GM18951 (cell line): ENCODE measurements at regions not wholly inside any gene's neighbourhood (a gene's known extent, or its start where the extent isn't known, plus 50 kb on each side); places are given as distances from the start of the nearest gene placed in this dataset.
"Not testable (repeated sequence)": the region's sequence is repeated elsewhere in the genome, so short reads cannot be mapped to it uniquely, and the experiment has no call there.

Source experiments
- POLR2A ChIP-seq: IDR thresholded peaks from 4 replicates; pipeline ENCODE4 v1.6.1; 2011; ENCODE audit warnings: mild to moderate bottlenecking; ENCODE audit not compliant: insufficient read length, insufficient read depth; ENCODE audit errors: extremely low read depth
- in situ Hi-C: fragments of 300-500 bp; cut with MboI; formaldehyde crosslinking; loops from one replicate; pipeline ENCODE4 v1.12.0; 2022; ENCODE audit warnings: low sequenced_read_pairs, mixed read lengths, inconsistent platforms; ENCODE audit not compliant: unreplicated experiment

DNA sequence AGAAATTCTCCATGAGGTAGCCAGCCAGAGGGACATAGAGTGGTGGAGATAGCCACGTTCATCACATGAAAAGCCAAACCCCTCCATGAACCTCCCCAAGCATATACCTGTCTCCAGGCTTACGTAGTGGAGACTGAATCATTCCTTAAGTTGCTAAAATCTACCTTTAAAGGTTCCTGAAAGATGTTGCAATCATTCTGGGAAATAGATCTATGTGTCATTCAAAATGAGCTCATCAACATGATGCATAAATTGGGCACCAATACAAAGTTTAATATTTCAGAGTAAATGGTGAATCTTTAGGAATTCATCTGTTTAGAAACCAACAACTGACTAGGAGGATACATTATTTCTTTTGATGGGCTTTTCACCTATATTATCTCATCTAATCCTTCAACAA lies 362.6 kb upstream of the ID2 start:
- TF ChIP-seq POLR2A: no peak
- in situ Hi-C loops: no loop called here

DNA sequence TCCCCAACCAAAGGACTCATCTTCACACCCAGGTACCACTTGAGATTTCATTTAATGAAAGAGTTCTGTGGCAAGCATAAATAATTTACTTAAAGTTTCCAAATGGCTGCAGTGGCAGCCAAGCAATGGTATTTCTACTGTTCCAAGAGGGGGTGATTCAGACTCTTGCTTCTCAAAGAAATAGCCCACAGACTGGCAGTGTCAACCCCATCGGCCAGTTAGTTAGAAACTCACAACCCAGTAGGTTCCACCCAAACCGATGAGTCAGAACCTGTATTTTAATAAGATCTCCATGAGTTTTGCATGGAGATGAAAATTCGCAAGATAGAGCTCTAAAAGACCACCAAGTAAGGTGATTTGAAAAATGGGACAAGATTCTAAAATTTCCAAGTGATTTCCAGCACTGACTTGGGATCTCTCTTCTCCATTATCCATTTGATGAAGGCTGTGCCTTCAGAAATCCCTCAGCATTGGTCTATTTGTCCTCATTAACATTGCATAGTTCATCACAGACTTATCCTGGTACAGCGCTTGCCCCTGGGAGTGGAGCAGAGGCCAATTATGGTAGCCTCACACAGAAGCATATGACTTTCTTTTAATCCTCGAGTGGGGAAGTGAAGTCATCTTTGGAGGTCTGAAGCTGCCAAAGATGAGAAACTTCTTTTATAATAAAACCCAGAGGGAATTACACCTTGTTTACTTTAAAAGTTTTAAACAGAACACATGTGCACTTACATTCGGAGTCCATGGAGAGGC lies 361.4 kb upstream of the ID2 start:
- in situ Hi-C loops: no loop called here
- TF ChIP-seq POLR2A: no peak

DNA sequence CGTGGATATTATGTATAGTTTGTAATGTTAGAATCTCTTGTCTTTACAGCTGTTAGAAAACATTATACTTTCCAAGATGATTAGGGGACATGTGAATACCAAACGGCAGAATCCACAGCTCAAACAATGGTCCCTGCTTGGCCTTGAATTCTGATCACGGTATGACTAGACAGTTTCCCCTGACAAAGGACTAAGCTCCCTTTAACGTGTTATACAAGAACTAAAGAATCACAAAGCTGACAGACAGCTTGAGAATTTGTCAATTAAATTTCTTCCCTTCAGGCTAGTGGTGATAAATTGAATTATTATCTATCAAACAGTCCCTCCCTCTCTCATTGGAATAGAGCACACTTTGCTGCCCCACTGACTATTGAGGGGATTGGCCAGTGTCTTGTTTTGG lies 359.2 kb upstream of the ID2 start:
- no peak for TF ChIP-seq POLR2A
- in situ Hi-C loops: no loop called here

DNA sequence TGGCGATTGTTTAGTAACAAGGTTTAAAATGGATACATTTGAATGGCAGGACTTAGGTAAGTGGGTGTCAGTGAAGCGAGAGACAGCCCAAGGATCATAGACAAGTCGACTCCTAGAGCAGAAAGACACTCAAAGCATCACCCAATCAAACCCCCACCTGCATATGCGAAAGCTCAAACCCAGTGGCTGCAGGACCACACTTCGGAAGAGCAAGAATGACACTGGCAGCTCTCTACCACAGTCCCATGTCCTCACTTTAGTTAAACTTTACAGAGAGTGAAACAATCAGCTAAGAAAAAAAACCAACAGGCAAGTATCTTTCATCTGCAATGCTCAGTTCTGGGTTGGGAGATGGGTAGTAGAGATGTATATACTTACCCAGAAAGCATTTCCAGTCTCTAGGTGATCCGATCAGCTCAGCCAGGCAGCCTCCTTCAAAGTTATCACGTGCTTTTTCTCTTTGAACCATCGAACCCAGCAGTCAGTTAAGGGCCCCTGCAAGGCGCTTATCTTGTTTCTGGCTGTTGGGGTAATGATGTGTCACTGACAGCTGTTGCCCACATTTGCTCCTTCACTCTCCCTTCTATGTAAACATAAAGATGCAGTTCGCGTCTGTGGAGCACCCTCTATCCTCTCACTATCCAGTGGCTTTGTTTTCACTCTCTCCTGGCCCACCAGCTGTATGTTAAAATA lies 357.5 kb upstream of the ID2 start:
- TF ChIP-seq POLR2A: no peak
- in situ Hi-C loops: no loop called here

DNA sequence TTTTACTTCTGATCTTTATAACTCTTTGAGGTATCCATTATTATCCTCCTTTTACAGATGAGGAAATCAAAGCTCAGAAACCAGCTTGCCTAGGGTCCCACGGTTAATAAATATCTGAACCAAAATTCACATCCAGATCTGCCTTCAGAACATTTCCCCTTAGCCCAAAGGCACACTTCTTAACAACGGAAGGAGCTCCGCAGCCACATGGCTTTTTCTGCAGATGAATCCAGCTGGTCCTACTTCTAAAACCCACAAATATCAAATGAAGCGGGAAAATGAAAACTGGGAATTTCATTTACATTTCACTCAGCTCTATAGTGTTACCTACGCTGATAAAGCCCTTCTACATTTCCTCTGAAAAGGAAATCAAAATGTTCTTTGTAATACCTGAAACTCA lies 357.0 kb upstream of the ID2 start:
- TF ChIP-seq POLR2A: no peak
- in situ Hi-C loops: no loop called here

DNA sequence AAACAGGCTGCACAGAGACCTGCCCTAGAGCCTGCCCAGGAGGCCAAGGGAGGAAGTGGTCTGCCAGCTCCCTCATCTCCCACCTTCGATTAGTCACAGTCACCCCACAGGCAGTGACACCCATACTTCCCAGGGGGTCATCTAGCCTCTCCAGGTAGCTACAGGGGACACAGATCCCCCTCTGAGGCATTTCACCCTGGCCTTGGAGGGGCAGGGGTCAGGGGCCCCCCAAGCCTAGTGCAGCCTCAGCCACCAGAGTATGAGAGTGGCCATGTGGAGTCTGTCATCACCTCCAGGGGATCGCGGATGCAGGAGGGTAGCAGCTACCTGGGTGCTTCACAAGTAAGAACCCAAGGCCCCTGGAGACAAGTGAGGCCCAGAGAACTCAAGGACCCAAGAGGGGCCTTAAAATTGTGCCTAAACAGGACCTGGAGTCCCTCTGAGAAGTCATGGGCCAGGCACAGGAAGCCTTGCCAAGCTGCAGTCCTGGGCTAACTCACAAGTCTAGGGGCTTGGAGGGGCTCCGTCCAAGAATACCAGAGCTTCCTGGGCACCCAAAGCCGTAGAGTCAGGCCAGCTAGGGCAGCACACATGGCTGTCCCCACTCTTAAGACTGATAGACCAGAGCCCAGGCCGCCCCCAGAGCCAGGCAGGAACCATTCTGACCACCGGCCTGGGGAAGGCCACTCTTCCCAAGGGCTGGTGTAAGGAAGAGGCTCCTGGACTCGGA lies 354.3 kb upstream of the ID2 start:
- in situ Hi-C loops: no loop called here
- no peak for TF ChIP-seq POLR2A

DNA sequence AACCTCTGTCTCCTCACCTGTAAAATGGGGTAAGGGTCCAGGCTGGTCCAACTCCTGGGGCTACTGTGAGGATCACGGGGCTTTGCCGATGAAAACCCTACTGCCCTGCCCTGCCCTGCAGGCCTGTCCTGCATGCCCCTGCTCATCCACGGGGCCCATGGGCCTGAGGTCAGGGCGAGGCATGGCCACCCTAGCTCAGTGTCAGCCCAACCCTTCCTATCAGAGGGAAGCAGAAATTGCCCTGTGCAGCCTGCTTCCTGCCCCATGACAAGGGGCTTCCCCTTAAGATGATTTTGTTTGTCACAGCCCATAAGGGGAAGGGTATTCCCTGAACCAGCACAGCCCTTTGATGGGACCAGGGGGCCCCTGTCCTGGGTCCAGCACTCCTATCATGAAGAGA lies 353.6 kb upstream of the ID2 start:
- TF ChIP-seq POLR2A: no peak

DNA sequence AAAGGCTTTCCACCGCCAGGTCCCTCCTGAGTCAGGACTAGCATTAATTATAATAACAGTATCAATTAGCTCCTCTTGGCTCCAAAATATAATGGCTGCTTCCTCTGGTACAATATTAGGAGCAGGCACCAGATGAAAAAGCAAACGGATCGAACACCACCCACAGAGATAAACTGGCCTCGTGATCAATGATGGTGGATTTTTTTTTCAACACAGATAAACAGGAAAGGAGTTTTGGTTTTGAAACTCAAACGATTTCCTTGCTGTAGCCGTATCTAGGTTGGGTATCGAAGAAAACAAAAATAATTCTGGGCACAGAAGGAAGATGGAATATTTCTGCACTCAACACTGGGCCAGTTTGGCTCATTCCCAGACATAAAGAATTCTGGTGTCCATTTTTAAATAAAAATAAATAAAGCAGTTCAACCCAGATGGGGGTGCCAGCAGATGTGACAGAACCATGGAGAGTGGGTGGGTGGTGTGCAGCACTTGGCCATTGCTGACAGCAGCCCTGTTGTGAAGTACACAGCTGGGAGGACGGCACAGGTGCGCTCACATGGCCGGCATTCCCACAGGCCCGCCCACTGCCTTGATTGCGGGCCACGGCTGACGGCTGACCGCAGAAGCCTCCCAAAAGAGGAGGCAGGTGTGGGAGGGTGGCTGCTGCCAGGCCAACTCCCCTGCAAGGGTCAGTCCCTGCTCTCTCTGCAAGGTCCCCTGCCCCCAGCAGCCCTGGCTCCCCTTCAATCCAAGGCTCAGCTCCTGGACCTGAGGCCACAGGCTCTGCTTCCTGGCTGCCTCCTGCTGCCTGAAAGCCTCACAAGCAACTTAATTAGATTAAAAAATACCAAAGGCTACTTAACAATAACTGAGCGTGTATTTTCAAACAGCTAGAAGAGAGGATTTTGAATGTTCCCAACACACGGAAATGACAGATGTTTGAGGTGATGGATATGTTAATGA lies 351.9 kb upstream of the ID2 start:
- no peak for TF ChIP-seq POLR2A
- in situ Hi-C loops: no loop called here

More for the DNA sequence above, 353.6 kb upstream of the ID2 start:
- in situ Hi-C loops: no loop called here

DNA sequence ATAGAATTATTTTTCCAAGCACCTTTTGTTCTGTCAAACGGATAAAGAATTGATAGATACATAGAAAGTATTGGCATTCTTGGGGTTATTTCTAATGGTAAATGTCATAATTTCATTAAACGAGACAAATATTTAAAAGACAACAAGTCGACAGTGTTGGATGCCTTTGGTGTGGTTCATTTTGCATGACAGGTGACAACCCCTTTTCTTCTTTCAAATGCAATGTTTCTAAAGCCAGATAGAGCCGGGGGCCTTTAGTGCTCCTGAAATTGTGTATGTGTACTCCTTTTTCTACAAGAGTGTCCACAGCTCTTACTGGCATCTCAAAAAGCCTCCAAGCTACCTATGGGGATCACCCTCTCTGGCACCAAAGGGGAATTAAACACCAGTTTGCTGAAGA lies 350.8 kb upstream of the ID2 start:
- no peak for TF ChIP-seq POLR2A
- in situ Hi-C loops: no loop called here

DNA sequence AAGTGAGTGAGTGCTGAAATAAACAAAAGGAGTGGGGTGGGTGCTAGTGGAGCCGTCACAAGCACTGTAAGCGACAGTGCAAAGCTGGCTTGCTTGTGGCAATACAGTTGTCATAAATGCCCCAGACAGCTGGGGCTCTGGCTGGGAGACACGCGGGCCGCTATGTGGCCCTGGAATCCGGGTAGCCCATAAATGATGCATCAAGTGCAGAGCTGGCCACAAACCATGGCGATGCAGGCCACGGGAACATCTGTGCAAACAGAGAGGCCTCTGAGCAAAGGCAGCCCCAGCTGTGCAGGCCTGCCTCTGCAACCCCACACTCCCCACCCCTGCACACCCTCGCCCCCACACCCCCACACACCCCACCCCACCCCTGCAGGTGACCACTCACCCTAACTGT lies 349.2 kb upstream of the ID2 start:
- in situ Hi-C loops: no loop called here
- TF ChIP-seq POLR2A: no peak

DNA sequence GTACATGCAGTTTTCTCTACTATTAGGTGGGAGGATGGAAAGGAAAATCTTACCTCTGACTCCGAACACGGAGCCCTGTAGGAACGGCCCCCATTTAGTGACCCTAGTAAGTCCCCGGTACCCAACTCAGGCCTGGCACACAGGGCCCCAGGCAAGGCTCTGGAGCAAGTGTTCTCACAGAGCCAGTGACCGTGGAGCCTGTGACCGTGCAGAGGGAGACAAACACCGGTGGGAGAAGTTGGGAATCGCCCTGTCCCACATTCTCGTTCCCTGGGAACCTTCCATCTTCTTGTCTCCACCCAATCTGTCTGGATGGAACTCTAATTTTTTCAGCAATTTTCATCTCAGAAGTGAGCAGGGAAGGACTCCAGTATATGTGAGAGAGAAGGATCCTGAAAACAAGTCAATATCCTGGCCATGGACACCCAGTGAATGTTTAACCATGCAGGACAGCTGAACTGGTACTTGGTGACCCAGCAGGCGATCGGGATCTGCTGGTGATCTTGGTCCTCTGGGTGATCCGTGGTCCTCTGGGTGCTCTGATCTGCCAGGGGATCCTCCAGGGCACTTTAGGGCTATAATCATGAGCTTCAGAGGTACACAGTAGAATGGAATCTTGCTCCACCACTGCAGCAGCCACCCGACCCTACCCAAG lies 348.6 kb upstream of the ID2 start:
- in situ Hi-C loops: no loop called here
- no peak for TF ChIP-seq POLR2A

DNA sequence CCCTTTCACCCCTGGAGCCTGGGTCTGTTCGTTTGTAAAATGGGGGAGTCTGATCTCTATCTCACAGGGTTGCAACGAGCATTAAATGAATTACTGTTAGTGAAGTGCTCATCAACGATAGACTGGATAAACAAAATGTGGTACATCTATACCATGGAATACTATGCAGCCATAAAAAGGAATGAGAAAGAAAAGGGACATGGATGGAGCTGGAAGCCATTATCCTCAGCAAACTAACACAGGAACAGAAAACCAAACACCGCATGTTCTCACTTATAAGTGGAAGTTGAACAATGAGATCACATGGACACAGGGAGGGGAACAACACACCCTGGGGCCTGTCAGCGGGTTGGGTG lies 348.0 kb upstream of the ID2 start:
- in situ Hi-C loops: not testable (repeated sequence)
